ENCODE measurements at regions not wholly inside any gene's neighbourhood (a gene's known extent, or its start where the extent isn't known, plus 50 kb on each side); places are given as distances from the start of the nearest gene placed in this dataset.

DNA sequence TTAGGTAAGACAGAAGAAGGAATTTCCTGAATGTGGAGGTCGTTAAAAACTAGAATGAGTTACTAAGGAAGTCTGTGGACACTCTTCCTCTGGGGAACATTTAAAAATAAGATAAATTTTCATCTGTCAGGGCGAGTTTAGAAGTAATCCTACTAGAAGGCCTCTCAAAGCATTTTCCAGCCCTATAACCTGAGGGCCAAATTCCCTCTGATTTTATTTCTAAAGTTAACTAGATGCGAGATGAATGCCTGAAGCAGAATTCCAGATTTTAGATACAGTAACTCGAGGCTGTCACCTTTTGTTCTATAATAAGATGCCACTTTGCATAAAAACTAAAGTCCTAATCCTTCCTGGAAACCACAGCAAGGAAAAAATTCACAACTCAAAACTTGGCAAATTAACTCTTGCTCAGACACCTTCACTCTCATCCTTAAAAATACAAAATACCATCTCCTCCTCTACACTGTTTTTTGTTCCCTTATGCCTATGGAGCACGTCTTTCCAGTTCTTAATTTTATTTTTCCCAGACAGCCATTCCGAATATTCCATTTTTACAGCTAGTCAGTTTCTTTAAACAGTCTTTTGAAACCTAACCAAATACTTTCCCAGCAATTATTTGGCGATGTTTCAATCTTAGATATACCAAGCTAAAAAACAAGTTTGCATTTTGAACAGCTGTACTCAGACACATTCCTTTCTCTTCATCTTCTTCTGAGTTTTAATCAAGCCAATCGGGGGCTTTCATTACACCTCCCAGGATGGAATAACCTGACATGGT lies 420.7 kb upstream of the NFE2L3 start:
- no peak for TF ChIP-seq CTCF (IDR thresholded peaks at IDR 0.05)
- no peak for TF ChIP-seq POLR2A (IDR thresholded peaks at IDR 0.05)

Data from Peyer's patch (tissue), 4 donors.